RPMI7951 (cell line): ENCODE measurements at regions not wholly inside any gene's neighbourhood (a gene's known extent, or its start where the extent isn't known, plus 50 kb on each side); places are given as distances from the start of the nearest gene placed in this dataset.

Experiments used
- DNase-seq: peaks from one replicate; pipeline ENCODE4 v3.0.0-alpha.2; 2012; ENCODE audit warnings: low read depth

GRCh38 chr20:59376109-59376841 lies 75.9 kb downstream of the EDN3 start:
- DNase-seq = no peak

GRCh38 chr20:59376998-59377397 lies 76.6 kb downstream of the EDN3 start:
- no peak for DNase-seq

- no peak for DNase-seq
These were observed 77.4 kb downstream of the EDN3 start for GRCh38 chr20:59377842-59378241.

GRCh38 chr20:59378396-59378795 lies 78.0 kb downstream of the EDN3 start:
- DNase-seq = no peak

- no peak for DNase-seq
These were observed 78.6 kb downstream of the EDN3 start for GRCh38 chr20:59378966-59379365.

GRCh38 chr20:59381689-59382088 lies 81.3 kb downstream of the EDN3 start:
- DNase-seq = no peak

- DNase-seq = no peak
These were observed 81.8 kb downstream of the EDN3 start for GRCh38 chr20:59382157-59382725.

- no peak for DNase-seq
These were observed 82.5 kb downstream of the EDN3 start for GRCh38 chr20:59382907-59383306.

GRCh38 chr20:59385038-59385437 lies 84.6 kb downstream of the EDN3 start:
- DNase-seq = no peak

GRCh38 chr20:59385480-59385879 lies 85.1 kb downstream of the EDN3 start:
- no peak for DNase-seq

GRCh38 chr20:59386809-59387208 lies 86.4 kb downstream of the EDN3 start:
- DNase-seq = no peak

GRCh38 chr20:59387891-59388290 lies 87.5 kb downstream of the EDN3 start:
- no peak for DNase-seq

- no peak for DNase-seq
These were observed 88.0 kb downstream of the EDN3 start for GRCh38 chr20:59388402-59388801.

GRCh38 chr20:59390437-59390836 lies 90.0 kb downstream of the EDN3 start:
- DNase-seq = no peak

GRCh38 chr20:59391975-59392374 lies 91.6 kb downstream of the EDN3 start:
- no peak for DNase-seq

- DNase-seq = no peak
These were observed 92.3 kb downstream of the EDN3 start for GRCh38 chr20:59392736-59393135.

GRCh38 chr20:59393142-59393541 lies 92.7 kb downstream of the EDN3 start:
- DNase-seq = no peak

GRCh38 chr20:59395729-59396128 lies 95.3 kb downstream of the EDN3 start:
- DNase-seq = no peak

- DNase-seq = no peak
These were observed 98.3 kb downstream of the EDN3 start for GRCh38 chr20:59398537-59399205.

- no peak for DNase-seq
These were observed 99.2 kb downstream of the EDN3 start for GRCh38 chr20:59399426-59400099.

- no peak for DNase-seq
These were observed 100.3 kb downstream of the EDN3 start for GRCh38 chr20:59400708-59401107.

GRCh38 chr20:59402681-59403080 lies 102.3 kb downstream of the EDN3 start:
- no peak for DNase-seq
